Tibial nerve (tissue), 3 donors: ENCODE measurements at regions not wholly inside any gene's neighbourhood (a gene's known extent, or its start where the extent isn't known, plus 50 kb on each side); places are given as distances from the start of the nearest gene placed in this dataset.

Source experiments
- POLR2A ChIP-seq, 2 donors: fragments of 450-650 bp; IDR thresholded peaks; one replicate each; pipeline ENCODE4 v1.6.1; 2017; ENCODE audit warnings: antibody characterized with exemption in 2 of 2, mild to moderate bottlenecking in 2 of 2, moderate library complexity in 2 of 2
- TF ChIP-seq, protein P1 (sequence below), 5 experiments: fragments of 200-600 bp in 3 of 5; fragments of 450-650 bp in 2 of 5; sonication (generic) in 3 of 5; IDR thresholded peaks; one replicate each; pipeline ENCODE4 v1.5.1; 2016 to 2019; ENCODE audit warnings: antibody characterized with exemption in 5 of 5, mild to moderate bottlenecking in 3 of 5, moderate library complexity in 2 of 5

DNA sequence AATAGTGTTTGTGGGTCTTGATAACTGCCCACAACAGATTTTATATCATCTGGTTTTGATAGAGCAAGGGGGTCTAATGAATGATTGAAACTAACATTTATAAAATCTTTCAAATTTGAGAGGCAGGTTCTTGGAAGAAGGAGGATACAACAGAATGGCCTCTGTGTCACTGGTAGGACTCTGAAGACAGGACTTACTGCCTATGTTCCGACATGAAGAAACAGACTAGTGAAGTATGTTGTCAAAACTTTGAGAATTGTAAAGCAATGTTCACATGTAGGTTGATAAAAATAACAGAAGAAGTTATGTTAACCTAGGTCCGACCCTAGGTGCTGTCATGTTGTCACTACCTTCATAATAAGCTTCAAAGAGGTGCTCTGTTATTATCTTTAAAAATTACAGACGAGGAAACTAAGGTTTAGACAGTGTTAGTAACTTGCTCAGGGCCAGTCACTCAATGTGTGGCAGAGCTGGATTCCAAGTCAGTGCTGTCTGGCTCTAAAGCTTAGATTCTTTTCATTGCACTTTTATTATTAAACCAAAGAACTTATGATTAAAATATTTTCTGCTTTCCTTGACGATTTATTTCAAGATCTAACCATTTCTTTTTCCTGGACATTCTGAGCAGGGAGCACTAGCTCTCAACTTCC is 146.2 kb downstream of the RPIA start:
- TF ChIP-seq, protein P1, sequence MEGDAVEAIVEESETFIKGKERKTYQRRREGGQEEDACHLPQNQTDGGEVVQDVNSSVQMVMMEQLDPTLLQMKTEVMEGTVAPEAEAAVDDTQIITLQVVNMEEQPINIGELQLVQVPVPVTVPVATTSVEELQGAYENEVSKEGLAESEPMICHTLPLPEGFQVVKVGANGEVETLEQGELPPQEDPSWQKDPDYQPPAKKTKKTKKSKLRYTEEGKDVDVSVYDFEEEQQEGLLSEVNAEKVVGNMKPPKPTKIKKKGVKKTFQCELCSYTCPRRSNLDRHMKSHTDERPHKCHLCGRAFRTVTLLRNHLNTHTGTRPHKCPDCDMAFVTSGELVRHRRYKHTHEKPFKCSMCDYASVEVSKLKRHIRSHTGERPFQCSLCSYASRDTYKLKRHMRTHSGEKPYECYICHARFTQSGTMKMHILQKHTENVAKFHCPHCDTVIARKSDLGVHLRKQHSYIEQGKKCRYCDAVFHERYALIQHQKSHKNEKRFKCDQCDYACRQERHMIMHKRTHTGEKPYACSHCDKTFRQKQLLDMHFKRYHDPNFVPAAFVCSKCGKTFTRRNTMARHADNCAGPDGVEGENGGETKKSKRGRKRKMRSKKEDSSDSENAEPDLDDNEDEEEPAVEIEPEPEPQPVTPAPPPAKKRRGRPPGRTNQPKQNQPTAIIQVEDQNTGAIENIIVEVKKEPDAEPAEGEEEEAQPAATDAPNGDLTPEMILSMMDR (IDR thresholded peaks at IDR 0.05): no peak
- no peak for TF ChIP-seq POLR2A (IDR thresholded peaks at IDR 0.05)
